ENCODE measurements at regions not wholly inside any gene's neighbourhood (a gene's known extent, or its start where the extent isn't known, plus 50 kb on each side); places are given as distances from the start of the nearest gene placed in this dataset.

DNA sequence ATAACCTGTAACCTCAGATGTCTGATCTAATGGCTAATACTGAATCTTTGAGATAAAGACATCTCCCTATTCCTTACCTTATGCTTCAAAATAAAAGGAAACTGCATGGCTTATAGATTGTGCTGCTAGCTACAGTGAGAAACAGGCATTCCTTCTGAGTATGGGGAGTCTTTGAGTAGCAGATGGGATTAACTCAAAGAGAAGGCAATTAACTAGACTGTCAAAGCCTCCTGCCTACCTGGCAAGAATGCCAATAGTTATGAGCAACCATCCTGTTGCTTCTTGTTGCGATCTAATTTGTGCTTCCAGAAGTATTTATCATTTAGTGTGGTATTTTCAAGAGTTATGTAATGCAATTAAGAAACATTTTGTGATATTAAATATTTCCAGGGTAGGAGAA lies 660.0 kb upstream of the TMEFF2 start:
- TF ChIP-seq, protein P1, sequence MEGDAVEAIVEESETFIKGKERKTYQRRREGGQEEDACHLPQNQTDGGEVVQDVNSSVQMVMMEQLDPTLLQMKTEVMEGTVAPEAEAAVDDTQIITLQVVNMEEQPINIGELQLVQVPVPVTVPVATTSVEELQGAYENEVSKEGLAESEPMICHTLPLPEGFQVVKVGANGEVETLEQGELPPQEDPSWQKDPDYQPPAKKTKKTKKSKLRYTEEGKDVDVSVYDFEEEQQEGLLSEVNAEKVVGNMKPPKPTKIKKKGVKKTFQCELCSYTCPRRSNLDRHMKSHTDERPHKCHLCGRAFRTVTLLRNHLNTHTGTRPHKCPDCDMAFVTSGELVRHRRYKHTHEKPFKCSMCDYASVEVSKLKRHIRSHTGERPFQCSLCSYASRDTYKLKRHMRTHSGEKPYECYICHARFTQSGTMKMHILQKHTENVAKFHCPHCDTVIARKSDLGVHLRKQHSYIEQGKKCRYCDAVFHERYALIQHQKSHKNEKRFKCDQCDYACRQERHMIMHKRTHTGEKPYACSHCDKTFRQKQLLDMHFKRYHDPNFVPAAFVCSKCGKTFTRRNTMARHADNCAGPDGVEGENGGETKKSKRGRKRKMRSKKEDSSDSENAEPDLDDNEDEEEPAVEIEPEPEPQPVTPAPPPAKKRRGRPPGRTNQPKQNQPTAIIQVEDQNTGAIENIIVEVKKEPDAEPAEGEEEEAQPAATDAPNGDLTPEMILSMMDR (IDR thresholded peaks at IDR 0.05; ENCODE audit: low read depth, low read length), result no peak
- no peak for TF ChIP-seq EZH2phosphoT487 (IDR thresholded peaks at IDR 0.05; ENCODE audit: low read depth)
